K562 (cell line): ENCODE measurements at regions not wholly inside any gene's neighbourhood (a gene's known extent, or its start where the extent isn't known, plus 50 kb on each side); places are given as distances from the start of the nearest gene placed in this dataset.
A peak's percentile ranks its signal among the peaks of the same experiment; 100 is the strongest.

Experiments
- MYBL2 ChIP-seq, 2 experiments: fragments of 450-650 bp in 1 of 2; sonication (generic) in 1 of 2; formaldehyde crosslinking in 1 of 2; IDR thresholded peaks; 2 replicates each; pipeline versions ENCODE4 v1.6.1 to v1.8.1; 2017 to 2022; ENCODE audit warnings: borderline replicate concordance in 1 of 2, inconsistent platforms in 1 of 2, low read depth in 1 of 2, mild to moderate bottlenecking in 1 of 2, missing genetic modification reagents in 1 of 2, moderate library complexity in 1 of 2
- TF ChIP-seq, protein P1 (sequence below), 2 experiments: fragments of 450-650 bp; formaldehyde crosslinking in 1 of 2; IDR thresholded peaks; 2 replicates each; pipeline versions ENCODE4 v1.4.0 to v1.6.1; 2014 to 2020; ENCODE audit warnings: mild to moderate bottlenecking in 2 of 2, borderline replicate concordance in 1 of 2, low read depth in 1 of 2

DNA sequence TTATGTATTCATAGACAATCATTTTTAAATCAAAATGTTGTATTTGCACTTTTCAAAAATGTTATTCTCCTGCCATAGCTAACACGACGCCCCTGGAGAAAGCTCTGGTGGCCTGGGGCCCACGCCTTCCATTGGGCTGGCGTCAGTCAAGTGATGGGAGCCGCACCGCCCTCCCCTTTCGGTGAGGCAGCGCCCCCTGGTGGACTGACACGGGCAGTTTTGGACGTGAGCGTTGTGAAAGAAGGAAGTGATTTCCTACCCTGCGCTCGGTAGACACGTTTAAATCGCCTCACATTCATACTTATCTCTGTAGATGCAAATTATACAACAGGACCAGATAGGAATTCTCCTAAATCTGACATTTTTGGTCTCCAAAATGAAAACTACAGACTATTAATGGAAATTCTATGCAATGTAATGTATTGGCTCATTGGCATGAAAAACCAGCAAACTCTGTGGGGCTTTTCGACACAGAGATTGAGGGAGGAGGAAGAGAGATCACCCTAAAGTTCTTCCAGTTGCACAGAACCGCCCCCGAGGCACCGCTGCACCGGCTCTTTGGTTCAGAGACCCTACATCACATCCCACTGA, 326.2 kb upstream of the SOX11 start (continued):
- TF ChIP-seq, protein P1, sequence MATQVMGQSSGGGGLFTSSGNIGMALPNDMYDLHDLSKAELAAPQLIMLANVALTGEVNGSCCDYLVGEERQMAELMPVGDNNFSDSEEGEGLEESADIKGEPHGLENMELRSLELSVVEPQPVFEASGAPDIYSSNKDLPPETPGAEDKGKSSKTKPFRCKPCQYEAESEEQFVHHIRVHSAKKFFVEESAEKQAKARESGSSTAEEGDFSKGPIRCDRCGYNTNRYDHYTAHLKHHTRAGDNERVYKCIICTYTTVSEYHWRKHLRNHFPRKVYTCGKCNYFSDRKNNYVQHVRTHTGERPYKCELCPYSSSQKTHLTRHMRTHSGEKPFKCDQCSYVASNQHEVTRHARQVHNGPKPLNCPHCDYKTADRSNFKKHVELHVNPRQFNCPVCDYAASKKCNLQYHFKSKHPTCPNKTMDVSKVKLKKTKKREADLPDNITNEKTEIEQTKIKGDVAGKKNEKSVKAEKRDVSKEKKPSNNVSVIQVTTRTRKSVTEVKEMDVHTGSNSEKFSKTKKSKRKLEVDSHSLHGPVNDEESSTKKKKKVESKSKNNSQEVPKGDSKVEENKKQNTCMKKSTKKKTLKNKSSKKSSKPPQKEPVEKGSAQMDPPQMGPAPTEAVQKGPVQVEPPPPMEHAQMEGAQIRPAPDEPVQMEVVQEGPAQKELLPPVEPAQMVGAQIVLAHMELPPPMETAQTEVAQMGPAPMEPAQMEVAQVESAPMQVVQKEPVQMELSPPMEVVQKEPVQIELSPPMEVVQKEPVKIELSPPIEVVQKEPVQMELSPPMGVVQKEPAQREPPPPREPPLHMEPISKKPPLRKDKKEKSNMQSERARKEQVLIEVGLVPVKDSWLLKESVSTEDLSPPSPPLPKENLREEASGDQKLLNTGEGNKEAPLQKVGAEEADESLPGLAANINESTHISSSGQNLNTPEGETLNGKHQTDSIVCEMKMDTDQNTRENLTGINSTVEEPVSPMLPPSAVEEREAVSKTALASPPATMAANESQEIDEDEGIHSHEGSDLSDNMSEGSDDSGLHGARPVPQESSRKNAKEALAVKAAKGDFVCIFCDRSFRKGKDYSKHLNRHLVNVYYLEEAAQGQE (IDR thresholded peaks at IDR 0.05; ENCODE audit: borderline replicate concordance): peak; percentile 47; the same call in 1 of the 2 replicates
- TF ChIP-seq, protein P1 (CRISPR knock-in tag; IDR thresholded peaks at IDR 0.05; ENCODE audit: low read depth): no peak
- no peak for TF ChIP-seq MYBL2 (IDR thresholded peaks at IDR 0.05; ENCODE audit: low read depth)
- no peak for TF ChIP-seq MYBL2 (CRISPR knock-in tag; IDR thresholded peaks at IDR 0.05; ENCODE audit: borderline replicate concordance)
- TF ChIP-seq, all 486 proteins: peak for 9
